Body of pancreas (tissue), 4 donors: ENCODE measurements at regions not wholly inside any gene's neighbourhood (a gene's known extent, or its start where the extent isn't known, plus 50 kb on each side); places are given as distances from the start of the nearest gene placed in this dataset.

Source experiments
- CTCF ChIP-seq, 7 experiments: fragments of 450-650 bp in 4 of 7; fragments of 200-600 bp in 3 of 7; sonication (generic) in 3 of 7; IDR thresholded peaks; one replicate each; pipeline ENCODE4 v1.5.1; 2016 to 2019; ENCODE audit warnings: antibody characterized with exemption in 7 of 7
- POLR2A ChIP-seq, 3 donors: fragments of 450-650 bp; IDR thresholded peaks; one replicate each; pipeline ENCODE4 v1.6.1; 2016; ENCODE audit warnings: antibody characterized with exemption in 3 of 3, mild to moderate bottlenecking in 2 of 3

- no peak for TF ChIP-seq POLR2A (IDR thresholded peaks at IDR 0.05)
- TF ChIP-seq CTCF (IDR thresholded peaks at IDR 0.05): no peak
Observed at GRCh38 chr5:143931986-143932385, 120.0 kb downstream of the HMHB1 start.
